HepG2 (cell line): ENCODE measurements at regions not wholly inside any gene's neighbourhood (a gene's known extent, or its start where the extent isn't known, plus 50 kb on each side); places are given as distances from the start of the nearest gene placed in this dataset.

Experiments
- ATAC-seq: fragments of 200-7000 bp; cut with Tn5 transposase; 3 replicates; pipeline ENCODE4 v1.9.1; 2020; ENCODE audit warnings: mild to moderate bottlenecking, moderate library complexity
- BruUV-seq: library from RNA; stranded (reverse); fragments of 400-500 nt; replicated peaks from 2 replicates; lab custom pipeline; 2021; lab: Mats Ljungman, UMichigan
- CTCF ChIA-PET: fragments of 300-600 bp; formaldehyde crosslinking; extraction: SDS; loops from one replicate; lab custom pipeline; 2021; ENCODE audit warnings: low total read pairs, inconsistent platforms, low intra/inter-chr PET ratio; lab: Yijun Ruan, JAX
- POLR2A ChIA-PET: fragments of 350-600 bp; sonication (Branson Sonifier 250); formaldehyde crosslinking; loops from one replicate; lab custom pipeline; 2020; ENCODE audit warnings: antibody characterized with exemption, inconsistent platforms; lab: Yijun Ruan, JAX
- DNase-seq: peaks from one replicate; pipeline ENCODE4 v3.0.0-alpha.2; 2015; ENCODE audit warnings: low spot score
- FAIRE-seq: peaks from 3 replicates; lab custom pipeline; 2011; peaks lifted over from hg19 to GRCh38; lab: Jason Lieb, UNC
- H2AFZ ChIP-seq: one replicate; pipeline ENCODE4 v1.6.1; 2011; ENCODE audit warnings: low read length, inconsistent platforms
- H3K27ac ChIP-seq: fragments of 300-600 bp; 3 replicates; pipeline ENCODE4 v1.8.0; 2011; ENCODE audit warnings: mixed run types, mild to moderate bottlenecking, mixed read lengths, low read length, inconsistent platforms; ENCODE audit not compliant: insufficient read depth; ENCODE audit errors: extremely low read length
- H3K27me3 ChIP-seq, 2 experiments: fragments of 200-600 bp in 1 of 2; 2 replicates in 1 of 2; 3 replicates in 1 of 2; pipeline versions ENCODE4 v1.6.0 to v1.8.0; 2011; ENCODE audit warnings: low read length in 2 of 2, mild to moderate bottlenecking in 2 of 2, moderate library complexity in 2 of 2, inconsistent platforms in 1 of 2; ENCODE audit not compliant: insufficient read depth in 2 of 2, control insufficient read depth in 1 of 2
- H3K36me3 ChIP-seq, 2 experiments: fragments of 200-600 bp in 1 of 2; replicated peaks in 1 of 2; 2 replicates in 1 of 2; 3 replicates in 1 of 2; pipeline versions ENCODE4 v1.5.1 to v1.8.0; 2011; ENCODE audit warnings: low read length in 2 of 2, inconsistent platforms in 1 of 2; ENCODE audit not compliant: insufficient read depth in 2 of 2, control insufficient read depth in 1 of 2
- H3K4me1 ChIP-seq: 2 replicates; pipeline ENCODE4 v1.5.1; 2012; ENCODE audit warnings: low read length, inconsistent platforms; ENCODE audit not compliant: insufficient read depth
- H3K4me2 ChIP-seq: 2 replicates; pipeline ENCODE4 v1.6.0; 2011; ENCODE audit warnings: low read depth, low read length, inconsistent platforms
- H3K4me3 ChIP-seq, 3 experiments: fragments of 200-600 bp in 1 of 3; sonication (generic), shearing (Covaris generic) in 1 of 3; replicated peaks in 1 of 3; 2 replicates each; pipeline ENCODE4 v1.5.1; 2011 to 2016; ENCODE audit warnings: low read length in 3 of 3, inconsistent platforms in 2 of 3, low read depth in 2 of 3, mild to moderate bottlenecking in 2 of 3, control low read depth in 1 of 3, mixed read lengths in 1 of 3; ENCODE audit not compliant: insufficient read depth in 1 of 3
- H3K79me2 ChIP-seq: one replicate; pipeline ENCODE4 v1.6.1; 2011; ENCODE audit warnings: low read length, inconsistent platforms; ENCODE audit not compliant: insufficient read depth
- H3K9ac ChIP-seq: 2 replicates; pipeline ENCODE4 v1.6.0; 2011; ENCODE audit warnings: mild to moderate bottlenecking, low read depth, low read length, inconsistent platforms; ENCODE audit not compliant: insufficient read depth
- H3K9me3 ChIP-seq: 2 replicates; pipeline ENCODE4 v1.5.1; 2012; ENCODE audit warnings: mild to moderate bottlenecking, low read length
- H4K20me1 ChIP-seq: 2 replicates; pipeline ENCODE4 v1.6.0; 2011; ENCODE audit warnings: inconsistent platforms, mild to moderate bottlenecking, low read length, moderate library complexity; ENCODE audit not compliant: insufficient read depth
- ETV5 ChIP-seq: IDR thresholded peaks from 2 replicates; pipeline ENCODE4 v1.6.1; 2018; ENCODE audit warnings: missing biosample characterization, missing genetic modification reagents, inconsistent platforms, borderline replicate concordance
- MLXIP ChIP-seq: sonication (generic); formaldehyde crosslinking; IDR thresholded peaks from 2 replicates; pipeline ENCODE4 v1.9.0; 2021; ENCODE audit warnings: missing genetic modification reagents, borderline replicate concordance
- MTERF4 ChIP-seq: sonication (generic); formaldehyde crosslinking; IDR thresholded peaks from 2 replicates; pipeline ENCODE4 v1.8.0; 2023; ENCODE audit warnings: mild to moderate bottlenecking, missing genetic modification reagents
- NR3C1 ChIP-seq: sonication (generic); formaldehyde crosslinking; IDR thresholded peaks from 2 replicates; pipeline ENCODE4 v1.4.0; 2020; ENCODE audit warnings: missing genetic modification reagents
- PAXIP1 ChIP-seq: sonication (generic); formaldehyde crosslinking; conservative IDR thresholded peaks from 2 replicates; pipeline ENCODE4 v1.4.0; 2020; ENCODE audit warnings: mild to moderate bottlenecking, missing genetic modification reagents, moderate library complexity
- PBX3 ChIP-seq: sonication (generic); formaldehyde crosslinking; IDR thresholded peaks from 2 replicates; pipeline ENCODE4 v1.8.1; 2023; ENCODE audit warnings: missing genetic modification reagents, inconsistent platforms, borderline replicate concordance
- SAFB2 ChIP-seq: sonication (generic); formaldehyde crosslinking; IDR thresholded peaks from 2 replicates; pipeline ENCODE4 v1.5.1; 2020; ENCODE audit warnings: missing genetic modification reagents, low read depth, mild to moderate bottlenecking, borderline replicate concordance
- XRCC5 ChIP-seq: fragments of 200-400 bp; formaldehyde crosslinking; optimal IDR thresholded peaks from 2 replicates; pipeline ENCODE3; 2017; ENCODE audit warnings: mild to moderate bottlenecking, low read length
- ZNF776 ChIP-seq: sonication (generic); formaldehyde crosslinking; IDR thresholded peaks from 2 replicates; pipeline ENCODE4 v1.4.0; 2020; ENCODE audit warnings: mild to moderate bottlenecking, missing genetic modification reagents
- WGBS: methylation state at CpG from one replicate; pipeline ENCODE4 v1.1.6; 2017; ENCODE audit warnings: low lambda C conversion rate; 5-methylcytosine and 5-hydroxymethylcytosine counted together
- in situ Hi-C: cut with HindIII; loops from 2 replicates; pipeline ENCODE4 v1.10.0; 2017; ENCODE audit warnings: low pct_unique_long_range_greater_than_20kb; ENCODE audit not compliant: extremely low pct_ligation_motif_present
- intact Hi-C: fragments of 100-400 bp; cut with micrococcal nuclease; formaldehyde crosslinking; loops from one replicate; pipeline ENCODE4 v1.10.0; 2022; ENCODE audit not compliant: unreplicated experiment

- Histone ChIP-seq H2AFZ (no peak overlapping the region), H3K4me1 (peaks cover 77% of the 10 kb centered on the region), H3K27me3 (peaks cover 0 to 2% of the 10 kb centered on the region in 2 experiments; a peak in 1 of 5 replicates), H3K4me2 (no peak overlapping the region), H3K4me3 (no peak overlapping the region), H4K20me1 (no peaks in the 10 kb centered on the region), H3K9me3 (no peaks in the 10 kb centered on the region), H3K9ac (no peak overlapping the region), H3K27ac (no peak overlapping the region), H3K36me3 (no peaks in the 10 kb centered on the region), H3K79me2 (no peaks in the 10 kb centered on the region)
- intact Hi-C loops (no loop called here), in situ Hi-C loops (no loop called here)
- no peak for FAIRE-seq
- no peak for ATAC-seq
- 98% methylated on average over 15 of the region's 31 CpGs for WGBS
- TF ChIP-seq XRCC5 (no peak), PAXIP1 (no peak), MLXIP (no peak), MTERF4 (CRISPR knock-in tag) (no peak), SAFB2 (CRISPR knock-in tag) (no peak), NR3C1 (CRISPR knock-in tag) (no peak), ETV5 (CRISPR knock-in tag) (no peak), PBX3 (no peak), ZNF776 (CRISPR knock-in tag) (no peak)
- DNase-seq, result no peak
- no TSS peak for BruUV-seq
- ChIA-PET CTCF (no interaction called here), POLR2A (interaction anchor here (1.3 kb wide), 1 partner anchor 135 kb away, joined by 4 read pairs; no protein-coding TSS in a partner anchor)
These were observed 81.7 kb downstream of the SIK1 start for GRCh38 chr21:43345046-43345745.
